Retinal pigment epithelial cell (primary cell): ENCODE measurements at regions not wholly inside any gene's neighbourhood (a gene's known extent, or its start where the extent isn't known, plus 50 kb on each side); places are given as distances from the start of the nearest gene placed in this dataset.
A peak's percentile ranks its signal among the peaks of the same experiment; 100 is the strongest.
"Not testable (repeated sequence)": the region's sequence is repeated elsewhere in the genome, so short reads cannot be mapped to it uniquely, and the experiment has no call there.

Experiments used
- DNase-seq: peaks from one replicate; pipeline ENCODE4 v3.0.0-alpha.2; 2010; ENCODE audit warnings: low read depth
- H3K4me3 ChIP-seq: 2 replicates; pipeline ENCODE4 v1.5.1; 2011; ENCODE audit warnings: mild to moderate bottlenecking, low read length, control low read depth, moderate library complexity
- CTCF ChIP-seq: conservative IDR thresholded peaks from 2 replicates; pipeline ENCODE4 v1.5.1; 2011; ENCODE audit warnings: low read depth, low read length, control low read depth, inconsistent platforms

GRCh38 chr7:85916016-85916415 is 727.7 kb upstream of the GRM3 start:
- TF ChIP-seq CTCF, result no peak
- no peak for DNase-seq
- H3K4me3 ChIP-seq, result no peak overlapping the region

GRCh38 chr7:85914437-85914836 is 727.6 kb upstream of the SEMA3D start:
- H3K4me3 ChIP-seq, result no peak overlapping the region
- no peak for TF ChIP-seq CTCF
- no peak for DNase-seq

GRCh38 chr7:85908051-85908450 is 721.2 kb upstream of the SEMA3D start:
- TF ChIP-seq CTCF, result no peak
- DNase-seq, result no peak
- no peak overlapping the region for H3K4me3 ChIP-seq

GRCh38 chr7:85897967-85898366 is 711.1 kb upstream of the SEMA3D start:
- TF ChIP-seq CTCF, result no peak
- H3K4me3 ChIP-seq, result no peak overlapping the region
- DNase-seq, result no peak

- no peak for TF ChIP-seq CTCF
Measured at GRCh38 chr7:85896531-85896930, 709.7 kb upstream of the SEMA3D start.

GRCh38 chr7:85895835-85896234 is 709.0 kb upstream of the SEMA3D start:
- no peak for DNase-seq
- TF ChIP-seq CTCF, result no peak
- no peak overlapping the region for H3K4me3 ChIP-seq

More at GRCh38 chr7:85896531-85896930, 709.7 kb upstream of the SEMA3D start:
- no peak overlapping the region for H3K4me3 ChIP-seq
- no peak for DNase-seq

GRCh38 chr7:85891900-85892299 is 705.0 kb upstream of the SEMA3D start:
- H3K4me3 ChIP-seq, DNase-seq: not testable (repeated sequence)

- H3K4me3 ChIP-seq, result no peak overlapping the region
- TF ChIP-seq CTCF, result peak; percentile 51
- no peak for DNase-seq
Measured at GRCh38 chr7:85890244-85890811, 703.5 kb upstream of the SEMA3D start.
